ENCODE measurements at regions not wholly inside any gene's neighbourhood (a gene's known extent, or its start where the extent isn't known, plus 50 kb on each side); places are given as distances from the start of the nearest gene placed in this dataset.

- TF ChIP-seq, protein P1, sequence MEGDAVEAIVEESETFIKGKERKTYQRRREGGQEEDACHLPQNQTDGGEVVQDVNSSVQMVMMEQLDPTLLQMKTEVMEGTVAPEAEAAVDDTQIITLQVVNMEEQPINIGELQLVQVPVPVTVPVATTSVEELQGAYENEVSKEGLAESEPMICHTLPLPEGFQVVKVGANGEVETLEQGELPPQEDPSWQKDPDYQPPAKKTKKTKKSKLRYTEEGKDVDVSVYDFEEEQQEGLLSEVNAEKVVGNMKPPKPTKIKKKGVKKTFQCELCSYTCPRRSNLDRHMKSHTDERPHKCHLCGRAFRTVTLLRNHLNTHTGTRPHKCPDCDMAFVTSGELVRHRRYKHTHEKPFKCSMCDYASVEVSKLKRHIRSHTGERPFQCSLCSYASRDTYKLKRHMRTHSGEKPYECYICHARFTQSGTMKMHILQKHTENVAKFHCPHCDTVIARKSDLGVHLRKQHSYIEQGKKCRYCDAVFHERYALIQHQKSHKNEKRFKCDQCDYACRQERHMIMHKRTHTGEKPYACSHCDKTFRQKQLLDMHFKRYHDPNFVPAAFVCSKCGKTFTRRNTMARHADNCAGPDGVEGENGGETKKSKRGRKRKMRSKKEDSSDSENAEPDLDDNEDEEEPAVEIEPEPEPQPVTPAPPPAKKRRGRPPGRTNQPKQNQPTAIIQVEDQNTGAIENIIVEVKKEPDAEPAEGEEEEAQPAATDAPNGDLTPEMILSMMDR (IDR thresholded peaks at IDR 0.05; ENCODE audit: borderline replicate concordance, insufficient read depth, low read depth, low read length) = no peak
- H3K4me3 ChIP-seq (ENCODE audit: low read depth, low read length) = no peak overlapping the region
These were observed 99.5 kb upstream of the FAM9B start for GRCh38 chrX:9133426-9133825.

GRCh38 chrX:9134366-9134765 is 100.4 kb upstream of the FAM9B start:
- TF ChIP-seq, protein P1 (IDR thresholded peaks at IDR 0.05; ENCODE audit: borderline replicate concordance, insufficient read depth, low read depth, low read length) = no peak
- H3K4me3 ChIP-seq (ENCODE audit: low read depth, low read length) = no peak overlapping the region

GRCh38 chrX:9135901-9136510 is 102.1 kb upstream of the FAM9B start:
- no peak overlapping the region for H3K4me3 ChIP-seq (ENCODE audit: low read depth, low read length)
- TF ChIP-seq, protein P1 (IDR thresholded peaks at IDR 0.05; ENCODE audit: borderline replicate concordance, insufficient read depth, low read depth, low read length) = no peak

GRCh38 chrX:9137152-9137551 is 103.2 kb upstream of the FAM9B start:
- no peak overlapping the region for H3K4me3 ChIP-seq (ENCODE audit: low read depth, low read length)
- TF ChIP-seq, protein P1 (IDR thresholded peaks at IDR 0.05; ENCODE audit: borderline replicate concordance, insufficient read depth, low read depth, low read length) = no peak

DNA sequence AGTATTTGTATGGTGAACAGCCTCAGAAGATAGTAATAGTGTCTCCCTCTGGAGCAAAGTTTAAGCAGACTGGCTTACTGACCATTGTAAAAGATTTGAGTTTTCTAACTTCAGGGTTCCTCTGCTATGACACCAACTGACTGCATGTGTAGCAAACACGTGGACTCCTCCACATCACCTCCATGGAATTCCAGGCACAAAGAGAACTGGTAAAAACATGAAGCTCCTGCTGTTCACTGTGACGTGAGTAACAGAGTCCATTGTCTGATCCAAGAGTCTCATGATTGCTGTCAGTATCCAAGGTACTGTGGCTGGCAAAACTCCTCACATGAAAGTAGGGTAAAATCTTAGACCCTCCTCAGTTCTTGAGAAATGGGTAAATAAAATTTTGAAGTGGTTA is 107.6 kb upstream of the FAM9B start:
- TF ChIP-seq, protein P1 (IDR thresholded peaks at IDR 0.05; ENCODE audit: borderline replicate concordance, insufficient read depth, low read depth, low read length) = no peak
- H3K4me3 ChIP-seq (ENCODE audit: low read depth, low read length) = no peak overlapping the region

GRCh38 chrX:9144701-9145241 is 110.8 kb upstream of the FAM9B start:
- TF ChIP-seq, protein P1 (IDR thresholded peaks at IDR 0.05; ENCODE audit: borderline replicate concordance, insufficient read depth, low read depth, low read length) = no peak
- H3K4me3 ChIP-seq (ENCODE audit: low read depth, low read length) = no peak overlapping the region

GRCh38 chrX:9146657-9147056 is 112.7 kb upstream of the FAM9B start:
- TF ChIP-seq, protein P1 (IDR thresholded peaks at IDR 0.05; ENCODE audit: borderline replicate concordance, insufficient read depth, low read depth, low read length) = no peak
- H3K4me3 ChIP-seq (ENCODE audit: low read depth, low read length) = no peak overlapping the region

All from GM12875 (cell line).